ENCODE measurements at regions not wholly inside any gene's neighbourhood (a gene's known extent, or its start where the extent isn't known, plus 50 kb on each side); places are given as distances from the start of the nearest gene placed in this dataset.

DNA sequence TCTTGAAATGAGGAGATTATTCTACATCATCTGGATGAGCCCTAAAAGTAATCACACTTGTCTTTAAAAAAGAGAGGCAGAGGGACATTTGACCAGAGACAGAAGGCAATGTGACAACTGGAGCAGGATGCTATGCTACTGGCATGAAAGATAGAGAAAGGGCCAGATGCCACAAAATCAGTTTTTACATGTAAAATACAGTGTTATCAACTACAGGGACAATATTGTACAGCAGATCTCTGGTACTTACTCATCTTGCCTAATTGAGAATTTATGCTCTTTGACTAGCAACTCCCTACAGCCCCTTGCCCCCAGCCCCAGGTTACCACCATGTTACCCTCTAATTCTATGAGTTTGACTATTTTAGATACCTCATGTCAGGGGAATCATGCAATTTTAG, 633.4 kb downstream of the LTN1 start:
- TF ChIP-seq, protein P1, sequence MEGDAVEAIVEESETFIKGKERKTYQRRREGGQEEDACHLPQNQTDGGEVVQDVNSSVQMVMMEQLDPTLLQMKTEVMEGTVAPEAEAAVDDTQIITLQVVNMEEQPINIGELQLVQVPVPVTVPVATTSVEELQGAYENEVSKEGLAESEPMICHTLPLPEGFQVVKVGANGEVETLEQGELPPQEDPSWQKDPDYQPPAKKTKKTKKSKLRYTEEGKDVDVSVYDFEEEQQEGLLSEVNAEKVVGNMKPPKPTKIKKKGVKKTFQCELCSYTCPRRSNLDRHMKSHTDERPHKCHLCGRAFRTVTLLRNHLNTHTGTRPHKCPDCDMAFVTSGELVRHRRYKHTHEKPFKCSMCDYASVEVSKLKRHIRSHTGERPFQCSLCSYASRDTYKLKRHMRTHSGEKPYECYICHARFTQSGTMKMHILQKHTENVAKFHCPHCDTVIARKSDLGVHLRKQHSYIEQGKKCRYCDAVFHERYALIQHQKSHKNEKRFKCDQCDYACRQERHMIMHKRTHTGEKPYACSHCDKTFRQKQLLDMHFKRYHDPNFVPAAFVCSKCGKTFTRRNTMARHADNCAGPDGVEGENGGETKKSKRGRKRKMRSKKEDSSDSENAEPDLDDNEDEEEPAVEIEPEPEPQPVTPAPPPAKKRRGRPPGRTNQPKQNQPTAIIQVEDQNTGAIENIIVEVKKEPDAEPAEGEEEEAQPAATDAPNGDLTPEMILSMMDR (IDR thresholded peaks at IDR 0.05), result no peak
- TF ChIP-seq EZH2 (IDR thresholded peaks at IDR 0.05; ENCODE audit: borderline replicate concordance, insufficient read depth, low read depth, low read length, poor library complexity, severe bottlenecking), result no peak
